PC-9 (cell line): ENCODE measurements at regions not wholly inside any gene's neighbourhood (a gene's known extent, or its start where the extent isn't known, plus 50 kb on each side); places are given as distances from the start of the nearest gene placed in this dataset.

Source experiments
- BruUV-seq: library from RNA; stranded (reverse); fragments of 400-500 nt; replicated peaks from 2 replicates; lab custom pipeline; 2021; lab: Mats Ljungman, UMichigan
- CTCF ChIA-PET: fragments of 300-600 bp; sonication (Branson Sonifier 250); formaldehyde crosslinking; loops from one replicate; lab custom pipeline; 2022; ENCODE audit warnings: antibody characterized with exemption; lab: Charles Lee
- POLR2A ChIA-PET: fragments of 300-600 bp; sonication (Branson Sonifier 250); formaldehyde crosslinking; loops from one replicate; lab custom pipeline; 2022; ENCODE audit warnings: antibody characterized with exemption; ENCODE audit not compliant: unreplicated experiment; lab: Charles Lee
- DNase-seq, 2 experiments: peaks; one replicate each; pipeline versions ENCODE4 v3.0.0 to v3.0.0-alpha.2; 2015 to 2022; ENCODE audit warnings: mixed read lengths in 1 of 2
- H2AFZ ChIP-seq: fragments of 200-600 bp; sonication (generic); 2 replicates; pipeline ENCODE4 v1.8.1; 2017; ENCODE audit warnings: antibody characterized with exemption
- H3F3A ChIP-seq: fragments of 200-600 bp; sonication (generic); 2 replicates; pipeline ENCODE4 v1.8.1; 2017; ENCODE audit warnings: antibody characterized with exemption, mild to moderate bottlenecking, low read depth; ENCODE audit not compliant: insufficient read depth
- H3K27ac ChIP-seq: fragments of 200-600 bp; sonication (generic); 2 replicates; pipeline ENCODE4 v1.6.1; 2016; ENCODE audit warnings: mixed run types
- H3K27me3 ChIP-seq: fragments of 200-600 bp; sonication (generic); 2 replicates; pipeline ENCODE4 v1.6.1; 2016; ENCODE audit warnings: low read depth, mixed run types; ENCODE audit not compliant: insufficient read depth
- H3K36me3 ChIP-seq: fragments of 200-600 bp; sonication (generic); 2 replicates; pipeline ENCODE4 v1.6.1; 2016; ENCODE audit warnings: low read depth, mixed run types
- H3K4me1 ChIP-seq: fragments of 200-600 bp; sonication (generic); replicated peaks from 2 replicates; pipeline ENCODE4 v1.6.1; 2016; ENCODE audit warnings: mixed run types; ENCODE audit not compliant: insufficient read depth
- H3K4me2 ChIP-seq: fragments of 200-600 bp; sonication (generic); 2 replicates; pipeline ENCODE4 v1.6.1; 2017; ENCODE audit warnings: mixed run types
- H3K4me3 ChIP-seq: fragments of 200-600 bp; sonication (generic); 2 replicates; pipeline ENCODE4 v1.6.1; 2016; ENCODE audit warnings: mixed run types
- H3K79me2 ChIP-seq: fragments of 200-600 bp; sonication (generic); 2 replicates; pipeline ENCODE4 v1.6.1; 2017; ENCODE audit warnings: low read depth, mixed run types
- H3K9me2 ChIP-seq: fragments of 200-600 bp; sonication (generic); 2 replicates; pipeline ENCODE4 v1.8.1; 2017; ENCODE audit warnings: mild to moderate bottlenecking; ENCODE audit not compliant: insufficient read depth
- H3K9me3 ChIP-seq: fragments of 200-600 bp; sonication (generic); 2 replicates; pipeline ENCODE4 v1.8.1; 2016; ENCODE audit warnings: low read depth; ENCODE audit not compliant: insufficient read depth
- H4K20me1 ChIP-seq: fragments of 200-600 bp; sonication (generic); 2 replicates; pipeline ENCODE4 v1.8.1; 2017; ENCODE audit not compliant: insufficient read depth
- EZH2 ChIP-seq: fragments of 200-600 bp; sonication (generic); IDR thresholded peaks from 2 replicates; pipeline ENCODE4 v1.8.0; 2017; ENCODE audit warnings: antibody characterized with exemption, low read depth
- intact Hi-C: fragments of 100-400 bp; cut with micrococcal nuclease; formaldehyde crosslinking; loops from one replicate; pipeline ENCODE4 v1.10.0; 2022; ENCODE audit not compliant: unreplicated experiment
- TF ChIP-seq, protein P1 (sequence below): fragments of 200-600 bp; sonication (generic); conservative IDR thresholded peaks from 2 replicates; pipeline ENCODE4 v1.6.1; 2017; ENCODE audit warnings: mixed run types, antibody characterized with exemption, mild to moderate bottlenecking, moderate library complexity

DNA sequence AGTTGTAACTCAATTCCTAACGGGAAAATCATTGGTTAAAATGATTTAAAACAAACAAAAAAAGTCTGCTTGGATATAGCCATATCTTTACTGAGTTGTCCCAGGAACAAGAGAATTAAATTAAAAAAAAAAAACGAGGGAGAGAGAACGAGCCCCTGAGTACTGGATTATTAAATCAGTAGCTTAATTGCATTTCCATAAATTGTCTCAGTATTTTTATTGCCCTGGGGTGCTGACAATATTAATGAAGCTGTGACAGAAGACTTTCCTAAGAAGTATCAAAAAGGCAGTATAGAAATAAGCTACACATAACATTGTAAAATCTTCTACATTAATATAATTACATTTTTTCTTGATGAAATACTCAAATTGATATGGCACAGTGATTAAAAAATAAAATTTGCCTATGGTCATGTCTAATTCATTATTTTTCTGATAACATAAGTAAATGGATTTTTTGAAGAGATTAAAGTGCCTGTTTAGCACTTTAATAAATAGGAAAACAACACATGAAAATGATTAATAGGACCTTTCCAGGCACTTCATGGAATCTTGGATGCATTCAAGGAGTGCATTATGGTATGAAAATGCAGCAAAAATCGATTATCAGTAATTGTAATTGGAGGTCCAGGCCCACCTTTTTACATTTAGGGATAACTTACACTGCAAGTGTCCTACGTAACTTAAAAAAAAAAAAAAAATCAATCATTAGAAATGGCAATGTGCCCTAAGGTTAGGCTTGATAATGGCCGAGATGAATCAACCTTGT, 2233.4 kb downstream of the ARAP2 start:
- BruUV-seq = no TSS peak

DNA sequence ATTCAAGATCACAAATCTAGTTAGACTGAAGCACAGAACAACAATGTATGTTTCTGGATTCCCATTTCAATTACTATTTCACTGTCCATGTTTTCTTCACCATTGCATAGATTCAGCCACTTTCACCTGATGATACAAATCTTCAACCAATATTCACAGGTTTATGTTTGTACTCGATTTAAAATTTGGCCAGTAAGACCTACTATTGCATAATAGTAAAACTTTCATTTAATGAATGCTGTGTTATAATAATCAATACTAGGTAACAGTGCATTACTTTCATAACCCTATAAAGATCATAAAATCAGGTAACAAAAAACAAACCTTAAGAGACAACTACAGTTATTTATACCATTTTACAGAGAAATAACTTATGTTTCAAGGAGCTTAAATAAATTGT, 2209.1 kb downstream of the ARAP2 start:
- Histone ChIP-seq H3K79me2 (no peaks in the 10 kb centered on the region), H3K4me1 (no peaks in the 10 kb centered on the region), H3K9me2 (no peaks in the 10 kb centered on the region), H2AFZ (no peak overlapping the region), H3K27ac (no peak overlapping the region), H3K27me3 (no peaks in the 10 kb centered on the region), H3K9me3 (no peaks in the 10 kb centered on the region), H4K20me1 (no peaks in the 10 kb centered on the region; the same call in 1 of the 2 replicates), H3K36me3 (no peaks in the 10 kb centered on the region), H3K4me3 (no peak overlapping the region), H3F3A (no peaks in the 10 kb centered on the region), H3K4me2 (no peak overlapping the region)
- ChIA-PET CTCF (no interaction called here), POLR2A (no interaction called here)
- no TSS peak for BruUV-seq
- intact Hi-C loops = no loop called here
- DNase-seq = no peak
- TF ChIP-seq, protein P1, sequence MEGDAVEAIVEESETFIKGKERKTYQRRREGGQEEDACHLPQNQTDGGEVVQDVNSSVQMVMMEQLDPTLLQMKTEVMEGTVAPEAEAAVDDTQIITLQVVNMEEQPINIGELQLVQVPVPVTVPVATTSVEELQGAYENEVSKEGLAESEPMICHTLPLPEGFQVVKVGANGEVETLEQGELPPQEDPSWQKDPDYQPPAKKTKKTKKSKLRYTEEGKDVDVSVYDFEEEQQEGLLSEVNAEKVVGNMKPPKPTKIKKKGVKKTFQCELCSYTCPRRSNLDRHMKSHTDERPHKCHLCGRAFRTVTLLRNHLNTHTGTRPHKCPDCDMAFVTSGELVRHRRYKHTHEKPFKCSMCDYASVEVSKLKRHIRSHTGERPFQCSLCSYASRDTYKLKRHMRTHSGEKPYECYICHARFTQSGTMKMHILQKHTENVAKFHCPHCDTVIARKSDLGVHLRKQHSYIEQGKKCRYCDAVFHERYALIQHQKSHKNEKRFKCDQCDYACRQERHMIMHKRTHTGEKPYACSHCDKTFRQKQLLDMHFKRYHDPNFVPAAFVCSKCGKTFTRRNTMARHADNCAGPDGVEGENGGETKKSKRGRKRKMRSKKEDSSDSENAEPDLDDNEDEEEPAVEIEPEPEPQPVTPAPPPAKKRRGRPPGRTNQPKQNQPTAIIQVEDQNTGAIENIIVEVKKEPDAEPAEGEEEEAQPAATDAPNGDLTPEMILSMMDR = no peak
- TF ChIP-seq EZH2 = no peak

More for the DNA sequence above, 2233.4 kb downstream of the ARAP2 start:
- H3K4me1 ChIP-seq = no peaks in the 10 kb centered on the region
- H3K9me2 ChIP-seq = no peaks in the 10 kb centered on the region
- H4K20me1 ChIP-seq = no peaks in the 10 kb centered on the region
- H3F3A ChIP-seq = no peaks in the 10 kb centered on the region
- H2AFZ ChIP-seq = no peak overlapping the region
- intact Hi-C loops = no loop called here
- no peak overlapping the region for H3K27ac ChIP-seq
- H3K27me3 ChIP-seq = no peaks in the 10 kb centered on the region
- H3K9me3 ChIP-seq = no peaks in the 10 kb centered on the region
- no peak for DNase-seq
- ChIA-PET CTCF (no interaction called here), POLR2A (no interaction called here)
- H3K79me2 ChIP-seq = no peaks in the 10 kb centered on the region
- TF ChIP-seq, protein P1 = no peak
- no peak for TF ChIP-seq EZH2
- H3K36me3 ChIP-seq = no peaks in the 10 kb centered on the region
- H3K4me2 ChIP-seq = no peak overlapping the region
- no peak overlapping the region for H3K4me3 ChIP-seq

DNA sequence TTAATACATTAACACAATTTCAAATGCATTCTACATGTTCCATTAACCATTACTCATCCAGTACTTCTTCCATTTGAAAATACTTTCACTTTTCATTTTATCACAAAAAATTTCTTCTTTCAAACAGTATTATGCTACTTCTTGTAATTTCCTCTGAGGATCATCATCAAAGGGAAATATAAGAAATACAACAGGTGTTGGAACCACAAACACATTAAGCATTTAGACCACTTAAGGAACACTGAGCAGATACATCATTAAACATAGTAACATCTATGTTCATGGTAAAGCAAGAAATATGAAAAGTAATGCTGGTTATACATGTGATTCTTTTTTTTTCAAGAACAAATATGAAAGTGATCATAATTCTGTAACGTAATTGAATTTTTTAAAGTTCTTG, 2207.0 kb downstream of the ARAP2 start:
- Histone ChIP-seq H3K4me3 (no peak overlapping the region), H2AFZ (no peak overlapping the region), H3F3A (no peaks in the 10 kb centered on the region), H4K20me1 (no peaks in the 10 kb centered on the region; the same call in 1 of the 2 replicates), H3K79me2 (no peaks in the 10 kb centered on the region), H3K4me2 (no peak overlapping the region), H3K9me3 (no peaks in the 10 kb centered on the region), H3K36me3 (no peaks in the 10 kb centered on the region), H3K27ac (no peak overlapping the region), H3K27me3 (no peaks in the 10 kb centered on the region), H3K4me1 (no peaks in the 10 kb centered on the region), H3K9me2 (no peaks in the 10 kb centered on the region)
- TF ChIP-seq, protein P1 = no peak
- no peak for TF ChIP-seq EZH2
- intact Hi-C loops = no loop called here
- POLR2A ChIA-PET = no interaction called here
- no TSS peak for BruUV-seq
- CTCF ChIA-PET = no interaction called here
- DNase-seq = no peak
